HEK293 (cell line): ENCODE measurements at regions not wholly inside any gene's neighbourhood (a gene's known extent, or its start where the extent isn't known, plus 50 kb on each side); places are given as distances from the start of the nearest gene placed in this dataset.
"Not testable (repeated sequence)": the region's sequence is repeated elsewhere in the genome, so short reads cannot be mapped to it uniquely, and the experiment has no call there.

ENCODE experiments used
- CTCF ChIA-PET: fragments of 350-600 bp; formaldehyde crosslinking; extraction: SDS; loops from one replicate; lab custom pipeline; 2021; ENCODE audit warnings: antibody characterized with exemption; lab: Yijun Ruan, JAX
- POLR2A ChIA-PET: fragments of 300-600 bp; formaldehyde crosslinking; extraction: SDS; loops from one replicate; lab custom pipeline; 2020; ENCODE audit warnings: antibody characterized with exemption, inconsistent platforms; lab: Yijun Ruan, JAX
- H3K27ac ChIP-seq: fragments of 200-500 bp; sonication (Bioruptor generic); 2 replicates; pipeline ENCODE4 v1.5.1; 2014; ENCODE audit warnings: low read depth, low read length, control low read depth, inconsistent platforms; ENCODE audit errors: extremely low read depth
- H3K36me3 ChIP-seq, 2 experiments: fragments of 200-500 bp in 1 of 2; sonication (Bioruptor generic) in 1 of 2; 1 replicate in 1 of 2; 2 replicates in 1 of 2; pipeline ENCODE4 v1.5.1; 2014 to 2017; ENCODE audit warnings: inconsistent platforms in 2 of 2, low read length in 2 of 2; ENCODE audit not compliant: control insufficient read depth in 2 of 2, insufficient read depth in 1 of 2
- H3K4me1 ChIP-seq: fragments of 200-500 bp; sonication (Bioruptor generic); 2 replicates; pipeline ENCODE4 v1.5.1; 2014; ENCODE audit warnings: mild to moderate bottlenecking, low read length, inconsistent platforms; ENCODE audit not compliant: control insufficient read depth, insufficient read depth
- H3K4me3 ChIP-seq: 2 replicates; pipeline ENCODE4 v1.5.1; 2011; ENCODE audit warnings: low read depth, mild to moderate bottlenecking, control low read depth, low read length, moderate library complexity
- H3K9me3 ChIP-seq: fragments of 200-500 bp; sonication (Bioruptor generic); 2 replicates; pipeline ENCODE4 v1.5.1; 2014; ENCODE audit warnings: low read depth, low read length, inconsistent platforms; ENCODE audit not compliant: control insufficient read depth, insufficient read depth
- EGR2 ChIP-seq: fragments of 450-650 bp; formaldehyde crosslinking; IDR thresholded peaks from 2 replicates; pipeline ENCODE4 v1.5.1; 2016; ENCODE audit warnings: low read depth, missing biosample characterization, missing genetic modification characterization
- GLI4 ChIP-seq: fragments of 450-650 bp; formaldehyde crosslinking; IDR thresholded peaks from 2 replicates; pipeline ENCODE4 v1.5.1; 2016; ENCODE audit warnings: missing biosample characterization, missing genetic modification characterization
- HOXD13 ChIP-seq: sonication (generic); formaldehyde crosslinking; IDR thresholded peaks from 2 replicates; pipeline ENCODE4 v1.8.0; 2022; ENCODE audit warnings: missing genetic modification reagents, borderline replicate concordance
- MYNN ChIP-seq: fragments of 450-650 bp; formaldehyde crosslinking; IDR thresholded peaks from 2 replicates; pipeline ENCODE4 v1.5.1; 2016; ENCODE audit warnings: missing biosample characterization, missing genetic modification characterization, borderline replicate concordance
- PRDM6 ChIP-seq: fragments of 450-650 bp; formaldehyde crosslinking; IDR thresholded peaks from 2 replicates; pipeline ENCODE4 v1.5.1; 2017; ENCODE audit warnings: missing biosample characterization, missing genetic modification characterization
- RBAK ChIP-seq: fragments of 450-650 bp; formaldehyde crosslinking; IDR thresholded peaks from 2 replicates; pipeline ENCODE4 v1.5.1; 2016; ENCODE audit warnings: missing biosample characterization, missing genetic modification characterization
- TRIM28 ChIP-seq: IDR thresholded peaks from 2 replicates; pipeline ENCODE4 v1.6.1; 2011; ENCODE audit warnings: low read length, control low read depth, borderline replicate concordance
- ZNF112 ChIP-seq: fragments of 450-650 bp; formaldehyde crosslinking; IDR thresholded peaks from 2 replicates; pipeline ENCODE4 v1.5.0; 2017; ENCODE audit warnings: missing biosample characterization, missing genetic modification characterization
- ZNF114 ChIP-seq: fragments of 450-650 bp; formaldehyde crosslinking; IDR thresholded peaks from 2 replicates; pipeline ENCODE4 v1.5.0; 2017; ENCODE audit warnings: missing biosample characterization, missing genetic modification characterization
- ZNF174 ChIP-seq: fragments of 450-650 bp; formaldehyde crosslinking; IDR thresholded peaks from 2 replicates; pipeline ENCODE4 v1.5.0; 2017; ENCODE audit warnings: missing biosample characterization, mild to moderate bottlenecking, missing genetic modification characterization
- ZNF214 ChIP-seq: fragments of 450-650 bp; formaldehyde crosslinking; IDR thresholded peaks from 2 replicates; pipeline ENCODE4 v1.5.1; 2017; ENCODE audit warnings: missing biosample characterization, mild to moderate bottlenecking, missing genetic modification characterization, borderline replicate concordance
- ZNF366 ChIP-seq: fragments of 450-650 bp; formaldehyde crosslinking; conservative IDR thresholded peaks from 2 replicates; pipeline ENCODE4 v1.5.1; 2016; ENCODE audit warnings: missing biosample characterization, missing genetic modification characterization
- ZNF518A ChIP-seq: fragments of 450-650 bp; formaldehyde crosslinking; conservative IDR thresholded peaks from 2 replicates; pipeline ENCODE4 v1.5.1; 2016; ENCODE audit warnings: low read depth, missing biosample characterization, missing genetic modification characterization
- ZNF580 ChIP-seq: fragments of 450-650 bp; formaldehyde crosslinking; IDR thresholded peaks from 2 replicates; pipeline ENCODE4 v1.5.1; 2016; ENCODE audit warnings: missing biosample characterization, missing genetic modification characterization
- ZNF629 ChIP-seq: fragments of 450-650 bp; formaldehyde crosslinking; IDR thresholded peaks from 2 replicates; pipeline ENCODE4 v1.5.1; 2017; ENCODE audit warnings: missing biosample characterization, missing genetic modification characterization
- ZNF639 ChIP-seq: fragments of 450-650 bp; formaldehyde crosslinking; IDR thresholded peaks from 2 replicates; pipeline ENCODE4 v1.5.1; 2016; ENCODE audit warnings: missing biosample characterization, missing genetic modification characterization
- ZNF692 ChIP-seq: fragments of 450-650 bp; formaldehyde crosslinking; IDR thresholded peaks from 2 replicates; pipeline ENCODE4 v1.5.1; 2016; ENCODE audit warnings: missing biosample characterization, missing genetic modification characterization
- ZNF777 ChIP-seq: fragments of 450-650 bp; formaldehyde crosslinking; IDR thresholded peaks from 2 replicates; pipeline ENCODE4 v1.5.1; 2017; ENCODE audit warnings: missing biosample characterization, missing genetic modification characterization, borderline replicate concordance
- ZNF830 ChIP-seq: fragments of 450-650 bp; IDR thresholded peaks from 2 replicates; pipeline ENCODE4 v1.5.0; 2018; ENCODE audit warnings: missing biosample characterization, missing genetic modification characterization, low read depth, mild to moderate bottlenecking, moderate library complexity
- TF ChIP-seq, protein P1 (sequence below): fragments of 450-650 bp; formaldehyde crosslinking; IDR thresholded peaks from 2 replicates; pipeline ENCODE4 v1.5.1; 2016; ENCODE audit warnings: missing biosample characterization, missing genetic modification characterization

DNA sequence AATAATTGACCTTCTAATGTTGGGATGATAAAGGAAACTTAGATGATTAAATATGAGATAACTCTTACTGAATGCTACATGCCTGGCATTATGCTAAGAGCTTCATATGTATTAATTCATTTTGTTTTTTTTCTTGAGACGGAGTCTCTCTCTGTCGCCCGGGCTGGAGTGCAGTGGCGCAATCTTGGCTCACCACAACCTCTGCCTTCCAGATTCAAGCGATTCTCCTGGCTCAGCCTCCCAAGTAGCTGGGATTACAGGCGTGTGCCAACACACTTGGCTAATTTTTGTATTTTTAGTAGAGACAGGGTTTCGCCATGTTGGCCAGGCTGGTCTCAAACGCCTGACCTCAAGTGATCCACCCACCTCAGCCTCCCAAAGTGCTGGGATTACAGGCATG lies 61.5 kb upstream of the IPO5 start:
- H3K4me3 ChIP-seq, H3K9me3 ChIP-seq, H3K36me3 ChIP-seq, POLR2A ChIA-PET, H3K27ac ChIP-seq, H3K4me1 ChIP-seq, CTCF ChIA-PET: not testable (repeated sequence)

- CTCF ChIA-PET: interaction anchor here (0.6 kb wide), 1 partner anchor 316 kb away, joined by 4 read pairs; no protein-coding TSS in a partner anchor
Observed at GRCh38 chr13:97892717-97893116, 60.8 kb upstream of the IPO5 start.

GRCh38 chr13:97895383-97895782 lies 58.1 kb upstream of the IPO5 start:
- Histone ChIP-seq H3K4me3 (no peak overlapping the region), H3K4me1 (no peaks in the 10 kb centered on the region), H3K36me3 (no peaks in the 10 kb centered on the region), H3K27ac (no peak overlapping the region), H3K9me3 (no peaks in the 10 kb centered on the region)
- ChIA-PET POLR2A (no interaction called here), CTCF (no interaction called here)
- no peak for TF ChIP-seq MYNN
- TF ChIP-seq GLI4 (tag by site-specific recombination): no peak
- TF ChIP-seq ZNF174 (tag by site-specific recombination): no peak
- TF ChIP-seq ZNF366 (tag by site-specific recombination): no peak
- TF ChIP-seq, protein P1, sequence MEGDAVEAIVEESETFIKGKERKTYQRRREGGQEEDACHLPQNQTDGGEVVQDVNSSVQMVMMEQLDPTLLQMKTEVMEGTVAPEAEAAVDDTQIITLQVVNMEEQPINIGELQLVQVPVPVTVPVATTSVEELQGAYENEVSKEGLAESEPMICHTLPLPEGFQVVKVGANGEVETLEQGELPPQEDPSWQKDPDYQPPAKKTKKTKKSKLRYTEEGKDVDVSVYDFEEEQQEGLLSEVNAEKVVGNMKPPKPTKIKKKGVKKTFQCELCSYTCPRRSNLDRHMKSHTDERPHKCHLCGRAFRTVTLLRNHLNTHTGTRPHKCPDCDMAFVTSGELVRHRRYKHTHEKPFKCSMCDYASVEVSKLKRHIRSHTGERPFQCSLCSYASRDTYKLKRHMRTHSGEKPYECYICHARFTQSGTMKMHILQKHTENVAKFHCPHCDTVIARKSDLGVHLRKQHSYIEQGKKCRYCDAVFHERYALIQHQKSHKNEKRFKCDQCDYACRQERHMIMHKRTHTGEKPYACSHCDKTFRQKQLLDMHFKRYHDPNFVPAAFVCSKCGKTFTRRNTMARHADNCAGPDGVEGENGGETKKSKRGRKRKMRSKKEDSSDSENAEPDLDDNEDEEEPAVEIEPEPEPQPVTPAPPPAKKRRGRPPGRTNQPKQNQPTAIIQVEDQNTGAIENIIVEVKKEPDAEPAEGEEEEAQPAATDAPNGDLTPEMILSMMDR: no peak
- no peak for TF ChIP-seq TRIM28
- TF ChIP-seq ZNF518A (tag by site-specific recombination): no peak
- TF ChIP-seq PRDM6 (tag by site-specific recombination): no peak
- TF ChIP-seq ZNF214 (tag by site-specific recombination): no peak
- TF ChIP-seq ZNF580: no peak
- TF ChIP-seq RBAK: no peak
- no peak for TF ChIP-seq ZNF777 (tag by site-specific recombination)
- TF ChIP-seq ZNF629 (tag by site-specific recombination): no peak

More at GRCh38 chr13:97892717-97893116, 60.8 kb upstream of the IPO5 start:
- no peaks in the 10 kb centered on the region for H3K4me1 ChIP-seq
- TF ChIP-seq ZNF114 (tag by site-specific recombination) (no peak), HOXD13 (CRISPR knock-in tag) (no peak), RBAK (no peak), ZNF692 (tag by site-specific recombination) (no peak), ZNF830 (tag by site-specific recombination) (no peak), ZNF112 (tag by site-specific recombination) (no peak), ZNF639 (tag by site-specific recombination) (no peak), EGR2 (no peak)
- H3K4me3 ChIP-seq: no peak overlapping the region
- H3K27ac ChIP-seq: no peak overlapping the region
- POLR2A ChIA-PET: no interaction called here
- H3K9me3 ChIP-seq: no peaks in the 10 kb centered on the region
- no peaks in the 10 kb centered on the region for H3K36me3 ChIP-seq
